Left renal pelvis (tissue), 4 donors: ENCODE measurements at regions not wholly inside any gene's neighbourhood (a gene's known extent, or its start where the extent isn't known, plus 50 kb on each side); places are given as distances from the start of the nearest gene placed in this dataset.
"Not testable (repeated sequence)": the region's sequence is repeated elsewhere in the genome, so short reads cannot be mapped to it uniquely, and the experiment has no call there.

Experiments used
- DNase-seq, 4 donors: peaks; one replicate each; pipeline ENCODE4 v3.0.0-alpha.2; 2013; ENCODE audit warnings: low read depth in 4 of 4, low spot score in 3 of 4

DNA sequence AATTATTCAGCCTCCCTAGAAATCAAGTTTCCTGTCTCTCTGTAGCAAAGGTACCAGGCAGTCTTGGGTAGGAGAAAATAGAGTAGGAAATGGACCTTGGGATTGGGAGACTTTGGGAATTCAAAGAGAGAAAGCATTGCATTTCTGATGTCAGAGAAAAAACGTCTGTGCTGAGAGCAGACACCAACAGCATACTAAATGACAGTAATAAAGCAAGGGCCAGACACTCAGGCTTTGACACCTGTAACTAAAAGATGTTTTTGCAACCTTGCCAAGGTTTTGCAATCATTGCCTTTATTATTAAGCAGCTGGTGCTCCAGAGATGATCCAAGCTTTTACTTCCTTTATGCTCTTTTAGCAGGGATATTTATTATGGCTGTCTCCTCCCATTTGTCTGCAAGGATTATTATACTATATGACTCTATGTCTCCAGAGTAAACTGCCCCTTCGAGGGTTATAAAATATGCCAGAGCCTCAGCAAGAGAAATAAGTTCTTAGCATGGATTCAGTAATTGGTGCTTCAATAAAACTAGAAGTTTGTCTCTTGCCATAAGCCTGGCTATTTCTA lies 85.2 kb upstream of the GRAMD1B start:
- DNase-seq = no peak

DNA sequence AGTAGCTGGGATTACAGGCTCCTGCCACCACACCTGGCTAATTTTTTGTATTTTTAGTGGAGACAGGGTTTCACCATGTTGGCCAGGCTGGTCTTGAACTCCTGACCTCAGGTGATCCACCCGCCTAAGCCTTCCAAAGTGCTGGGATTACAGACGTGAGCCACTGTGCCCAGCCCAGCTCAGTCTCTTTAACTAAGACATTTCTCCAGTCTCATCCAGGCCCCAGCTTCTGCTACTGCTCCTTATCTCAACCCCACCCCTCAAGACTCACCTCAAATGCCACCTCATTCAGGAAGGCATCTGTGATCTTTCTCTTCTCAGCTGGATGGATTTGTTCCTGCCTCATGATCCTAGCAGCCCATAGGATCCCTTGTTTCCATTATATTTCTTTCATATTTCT lies 85.9 kb upstream of the GRAMD1B start:
- not testable (repeated sequence) for DNase-seq

DNA sequence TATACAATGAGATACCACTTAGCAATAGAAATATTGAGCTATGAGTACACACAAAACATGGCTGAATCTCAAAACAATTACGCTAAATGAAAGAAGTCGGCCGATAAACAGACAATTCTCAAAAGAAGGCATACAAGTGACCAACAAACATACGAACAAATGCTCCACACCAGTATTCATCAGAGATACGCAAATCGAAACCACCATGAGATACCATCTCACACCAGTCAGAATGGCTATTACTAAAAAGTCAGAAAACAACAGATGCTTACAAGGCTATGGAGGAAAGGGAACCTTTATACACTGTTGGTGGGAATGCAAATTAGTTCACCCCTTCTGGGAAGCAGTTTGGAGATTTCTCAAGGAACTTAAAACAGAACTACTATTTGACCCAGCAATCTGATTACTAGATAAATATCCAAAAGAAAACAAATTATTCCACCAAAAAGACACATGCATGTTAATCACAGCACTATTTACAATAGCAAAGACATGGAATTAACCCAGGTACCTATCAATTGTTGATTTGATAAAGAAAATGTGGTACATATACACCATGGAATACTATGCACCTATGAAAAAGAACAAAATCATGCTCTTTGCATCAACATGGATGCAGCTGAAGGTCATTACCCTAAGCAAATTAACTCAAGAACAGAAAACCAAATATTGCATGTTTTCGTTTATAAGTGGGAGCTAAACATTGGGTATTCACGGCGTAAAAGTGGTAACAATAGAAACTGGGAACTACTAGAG lies 90.9 kb upstream of the GRAMD1B start:
- DNase-seq = no peak

DNA sequence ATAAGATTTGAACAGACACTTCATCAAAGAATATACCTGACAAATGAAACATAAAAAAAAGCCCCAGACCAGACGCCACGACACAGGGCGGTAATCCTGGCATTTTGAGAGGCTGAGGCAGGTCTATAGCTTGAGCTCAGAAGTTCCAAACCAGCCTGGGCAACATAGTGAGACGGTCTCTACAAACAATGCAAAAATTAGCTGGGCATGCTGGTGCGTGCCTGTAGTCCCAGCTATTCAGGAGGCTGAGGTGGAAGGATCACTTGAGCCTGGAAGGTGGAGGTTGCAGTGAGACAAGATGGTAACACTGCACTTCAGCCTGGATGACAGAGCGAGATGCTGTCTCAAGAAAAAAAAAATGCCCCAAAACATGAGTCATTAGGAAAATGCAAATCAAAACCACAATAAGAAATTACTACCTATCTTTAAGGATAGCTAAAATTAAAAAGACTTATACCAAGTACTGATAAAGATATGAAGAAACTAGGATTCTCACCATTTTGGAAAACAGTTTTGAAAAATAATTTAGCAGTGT lies 91.7 kb upstream of the GRAMD1B start:
- DNase-seq = no peak

DNA sequence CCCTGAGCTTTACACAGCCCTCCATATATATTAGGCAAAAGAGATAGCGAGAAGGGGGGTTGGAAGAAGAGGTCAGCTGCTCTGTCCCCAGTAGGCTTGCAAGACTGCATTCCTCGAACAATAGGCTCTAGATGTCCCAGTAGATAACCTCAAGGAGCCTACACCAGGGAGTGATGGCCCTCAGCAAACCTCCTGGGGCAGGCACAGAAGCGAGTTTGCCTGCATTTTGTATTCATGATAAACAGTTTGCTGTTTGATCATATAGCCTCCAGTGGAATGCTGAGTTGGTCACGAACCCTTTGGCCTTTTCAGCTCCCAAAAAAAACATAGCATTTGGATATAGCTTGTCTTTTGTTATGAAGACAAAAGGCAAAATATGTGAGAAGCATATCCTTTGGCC lies 95.1 kb upstream of the GRAMD1B start:
- DNase-seq = no peak

DNA sequence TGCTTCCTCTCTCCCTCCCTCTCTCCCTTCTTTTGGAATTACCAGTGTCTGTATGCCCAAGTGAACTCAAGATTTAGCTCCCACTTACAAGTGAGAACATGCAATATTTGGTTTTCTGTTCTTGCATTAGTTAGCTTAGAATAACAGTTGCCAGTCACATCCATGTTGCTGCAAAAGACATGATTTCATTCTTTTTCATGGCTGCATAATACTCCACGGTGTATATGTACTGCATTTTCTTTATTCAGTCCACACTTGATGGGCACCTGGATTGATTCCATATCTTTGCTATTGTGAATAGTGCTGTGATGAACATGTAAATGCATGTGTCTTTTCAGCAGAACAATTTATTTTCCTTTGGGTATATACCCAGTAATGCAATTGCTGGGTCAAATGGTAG lies 97.5 kb upstream of the GRAMD1B start:
- not testable (repeated sequence) for DNase-seq

DNA sequence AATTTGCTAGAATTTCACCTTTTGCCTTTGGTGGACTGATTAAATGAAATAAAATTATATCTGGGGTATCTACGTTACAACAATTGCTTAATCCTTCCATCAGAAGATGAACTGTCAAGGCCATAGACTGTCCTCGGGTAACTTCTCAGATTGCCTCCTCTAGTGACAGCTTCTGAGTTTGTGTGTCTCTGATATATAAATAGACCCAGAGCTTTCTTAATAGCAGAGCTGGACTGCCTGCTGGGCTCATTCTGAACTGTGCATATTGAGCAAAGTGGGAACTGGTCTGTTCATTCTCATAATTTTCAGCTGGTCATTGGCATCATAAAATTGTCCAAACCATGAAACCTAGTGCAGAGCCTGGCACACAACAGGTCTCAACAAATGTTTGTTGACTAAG lies 99.1 kb upstream of the GRAMD1B start:
- DNase-seq = no peak

DNA sequence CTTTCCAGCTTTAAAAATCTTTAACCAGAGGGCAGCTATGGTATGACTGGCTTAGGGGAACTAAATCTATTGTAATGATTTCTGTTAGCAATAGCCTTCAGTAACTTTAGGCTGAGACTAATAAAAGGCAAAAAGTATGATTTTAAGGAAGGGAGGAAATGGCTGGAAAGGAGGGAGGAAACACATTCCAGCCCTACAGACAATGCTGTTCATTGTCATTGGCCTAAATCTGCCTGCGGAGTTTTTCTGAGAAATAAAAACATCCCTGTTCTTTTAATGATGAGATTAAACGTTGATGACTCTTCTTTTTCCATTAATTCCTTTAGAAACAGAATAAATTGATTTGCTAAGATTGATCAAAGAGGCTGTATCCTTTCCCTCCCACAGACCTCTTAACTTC lies 99.6 kb upstream of the GRAMD1B start:
- DNase-seq = no peak

DNA sequence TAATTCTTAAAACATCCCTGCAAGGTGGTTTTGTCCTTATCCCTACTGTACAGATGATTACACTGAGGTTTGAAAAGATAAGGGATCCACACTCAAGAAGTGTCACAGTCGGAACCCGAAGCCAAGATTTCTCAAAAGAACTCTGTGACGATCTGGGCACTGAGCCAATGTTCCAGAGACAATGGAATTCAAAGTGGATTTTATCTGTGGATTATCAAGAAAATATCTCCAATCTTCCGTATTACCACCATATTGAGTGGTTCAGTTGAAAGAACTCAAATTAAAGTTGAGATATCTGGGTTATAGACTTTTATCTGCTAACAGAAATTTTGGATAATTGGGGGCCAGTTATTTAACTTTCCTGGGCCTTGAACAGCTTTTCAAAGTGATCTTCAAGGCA lies 100.0 kb upstream of the GRAMD1B start:
- no peak for DNase-seq

DNA sequence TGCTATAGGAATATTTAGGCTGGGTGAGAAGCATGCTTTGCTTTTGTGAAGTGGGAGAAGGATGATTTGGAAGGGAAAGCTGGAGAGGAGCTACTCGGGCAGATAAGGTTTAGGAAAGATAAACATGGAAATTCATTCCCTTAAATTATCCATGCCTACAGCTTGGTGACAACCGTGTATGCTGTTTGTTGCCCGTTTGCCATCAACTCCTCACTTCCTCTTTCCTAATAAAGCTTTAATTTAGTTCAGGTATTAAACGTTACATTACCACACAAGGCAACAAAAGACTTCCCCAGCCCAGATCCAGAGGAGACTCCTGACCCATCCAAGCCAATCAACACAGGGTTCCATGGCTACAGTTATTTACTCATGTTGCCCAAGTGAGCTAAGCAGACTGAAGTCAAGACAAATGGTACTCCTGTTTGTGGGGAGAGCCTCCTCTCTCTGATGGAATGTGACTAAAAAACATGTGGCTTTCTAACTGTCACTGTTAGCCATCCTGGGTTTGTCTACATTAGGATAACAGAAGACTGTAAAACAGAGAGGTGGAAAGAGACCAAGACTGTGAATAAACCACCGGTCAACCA lies 101.7 kb upstream of the GRAMD1B start:
- DNase-seq = no peak

DNA sequence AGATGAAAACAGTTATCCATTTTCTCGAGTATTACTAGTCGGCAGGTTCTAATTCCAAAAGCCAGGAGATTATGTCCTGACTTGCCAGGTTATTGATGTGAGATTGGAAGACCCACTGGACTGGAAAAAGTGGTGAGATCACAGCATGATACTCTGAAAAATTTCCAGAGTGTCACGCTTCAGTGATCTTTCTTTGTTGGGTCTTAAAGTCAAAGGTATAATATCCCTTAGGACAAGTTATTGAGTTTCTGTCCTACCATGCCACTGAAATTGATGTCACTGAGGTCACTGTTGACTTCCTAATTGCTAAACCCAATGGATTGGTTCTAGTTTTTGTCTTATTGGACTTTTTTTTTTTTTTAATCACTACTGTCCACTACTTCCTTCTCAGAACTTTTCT lies 104.5 kb upstream of the GRAMD1B start:
- no peak for DNase-seq

DNA sequence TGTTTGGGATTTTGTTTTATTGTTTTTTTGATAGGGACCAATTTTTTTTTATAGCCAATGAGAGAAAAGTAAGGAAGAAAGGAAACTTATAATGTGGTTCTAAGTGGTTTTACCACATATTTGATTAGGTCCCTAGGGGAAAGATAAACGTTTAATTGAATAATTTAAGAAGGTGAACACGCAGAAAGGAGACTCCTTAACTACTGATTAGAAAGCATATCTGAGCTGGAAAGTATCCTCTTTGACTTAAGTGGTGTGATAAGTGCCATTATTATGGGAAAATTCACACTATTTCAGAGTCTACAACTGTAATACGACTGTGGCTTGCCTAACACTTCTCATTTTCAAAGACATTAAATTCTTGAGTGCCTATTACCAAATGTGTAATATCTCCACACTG lies 106.5 kb upstream of the GRAMD1B start:
- DNase-seq = no peak

DNA sequence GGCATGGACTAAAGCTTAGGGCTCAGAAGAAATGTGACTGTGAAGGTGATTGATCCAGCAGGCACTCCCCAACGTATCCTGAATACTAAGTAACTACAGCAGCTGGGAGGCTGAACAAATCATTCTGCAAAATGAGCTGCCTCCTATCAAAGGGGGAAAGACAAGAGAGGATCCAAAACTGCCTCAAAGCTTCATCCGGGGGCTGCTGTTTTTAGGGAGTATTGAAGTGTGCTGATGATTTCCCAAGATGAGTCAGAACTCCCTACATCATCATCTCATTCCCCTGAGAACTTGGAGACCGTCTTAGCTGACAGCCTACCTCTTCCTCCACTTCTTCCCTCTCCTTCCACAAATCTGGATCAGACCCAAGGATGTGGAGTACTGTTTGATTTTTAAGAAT lies 108.4 kb upstream of the GRAMD1B start:
- DNase-seq = no peak

DNA sequence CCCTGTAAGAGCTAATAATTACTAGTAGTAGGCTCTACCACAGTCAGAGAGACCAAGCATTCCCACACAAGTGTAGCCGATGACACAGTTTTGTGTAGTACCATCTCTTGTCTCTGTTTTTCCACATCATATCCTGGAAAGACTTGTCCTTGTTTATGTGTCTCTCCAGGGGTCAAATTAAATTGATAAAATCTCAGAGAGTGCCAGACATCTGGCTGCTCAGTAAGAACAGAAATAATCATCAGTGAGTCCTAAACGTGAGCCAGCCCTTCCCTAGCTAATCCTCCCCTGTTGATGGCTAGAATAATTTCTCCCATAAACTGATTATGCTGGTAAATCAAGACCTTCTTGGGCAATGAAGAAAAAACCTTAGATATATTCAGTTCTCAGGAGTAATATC lies 111.4 kb upstream of the GRAMD1B start:
- DNase-seq = no peak

DNA sequence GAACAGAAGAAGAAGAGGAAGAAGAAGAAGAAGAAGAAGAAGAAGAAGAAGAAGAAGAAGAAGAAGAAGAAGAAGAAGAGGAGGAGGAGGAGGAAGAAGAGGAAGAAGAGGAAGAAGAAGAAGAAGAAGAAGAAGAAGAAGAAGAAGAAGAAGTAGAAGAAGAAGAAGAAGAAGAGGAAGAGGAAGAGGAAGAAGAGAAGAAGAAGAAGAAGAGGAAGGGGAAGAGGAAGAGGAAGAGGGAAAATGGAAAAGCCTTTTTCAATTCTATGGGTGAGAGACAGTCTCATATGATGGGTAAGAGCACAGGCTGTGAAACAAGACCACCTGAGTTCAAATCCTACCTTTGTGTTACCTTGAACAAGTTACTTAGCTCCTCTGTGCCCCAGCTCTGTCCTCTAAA lies 111.9 kb upstream of the GRAMD1B start:
- DNase-seq = not testable (repeated sequence)

DNA sequence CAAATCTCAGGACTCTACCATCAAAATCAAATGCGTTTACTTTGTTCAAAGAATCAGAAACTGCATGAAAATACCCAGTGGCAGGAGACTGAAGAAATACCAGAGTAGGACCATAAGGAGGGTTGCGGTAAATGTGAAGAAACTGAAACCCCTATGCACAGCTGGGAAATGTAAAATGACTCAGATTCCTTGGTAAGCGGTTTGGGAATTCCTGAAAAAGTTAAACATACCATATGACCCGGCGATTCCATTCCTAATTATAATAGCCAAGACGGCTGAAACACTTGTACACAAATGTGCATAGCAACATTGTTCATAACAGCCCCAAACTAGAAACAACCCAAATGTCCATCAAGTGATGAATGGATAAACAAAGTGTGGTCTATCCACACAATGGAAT lies 114.1 kb upstream of the GRAMD1B start:
- DNase-seq = no peak

DNA sequence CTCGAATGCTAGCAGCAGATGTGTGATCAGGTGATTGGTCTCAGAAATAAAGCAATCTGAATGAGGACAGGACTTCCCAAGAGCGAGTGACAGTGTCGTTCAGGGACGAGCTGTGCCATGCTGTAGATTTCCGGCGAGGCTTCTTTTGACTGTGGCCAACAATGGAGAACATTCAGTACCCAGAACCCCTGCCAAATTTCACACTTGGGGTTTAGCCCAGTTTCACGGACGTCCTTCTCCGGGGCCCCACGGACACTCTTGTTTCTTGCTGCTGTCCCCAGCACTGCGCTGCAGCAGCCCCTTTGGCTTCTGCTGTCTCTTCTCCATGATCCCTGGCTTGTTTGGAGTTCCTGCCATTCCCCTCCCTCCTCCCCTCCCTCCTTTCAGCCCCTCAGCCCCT lies 115.1 kb upstream of the GRAMD1B start:
- DNase-seq = no peak

DNA sequence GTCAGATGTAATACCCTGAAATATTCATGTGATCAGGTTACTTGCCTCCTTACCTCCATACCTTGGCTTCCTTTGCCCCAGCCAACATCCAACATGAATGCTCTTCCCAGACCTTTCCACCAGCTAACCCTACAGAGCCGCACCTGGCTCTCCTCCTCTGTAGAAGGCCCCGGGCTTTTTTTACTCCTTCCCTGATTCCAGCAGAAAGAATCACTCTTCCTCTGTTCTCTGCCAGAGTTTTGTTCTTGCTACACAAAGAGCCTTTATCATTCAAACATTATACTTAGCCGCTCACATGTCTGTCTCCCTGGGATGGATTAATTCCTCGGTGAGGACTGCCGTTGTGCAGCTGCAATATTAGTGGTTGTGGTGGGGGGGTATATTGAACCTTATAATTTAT lies 116.8 kb upstream of the GRAMD1B start:
- DNase-seq = no peak

DNA sequence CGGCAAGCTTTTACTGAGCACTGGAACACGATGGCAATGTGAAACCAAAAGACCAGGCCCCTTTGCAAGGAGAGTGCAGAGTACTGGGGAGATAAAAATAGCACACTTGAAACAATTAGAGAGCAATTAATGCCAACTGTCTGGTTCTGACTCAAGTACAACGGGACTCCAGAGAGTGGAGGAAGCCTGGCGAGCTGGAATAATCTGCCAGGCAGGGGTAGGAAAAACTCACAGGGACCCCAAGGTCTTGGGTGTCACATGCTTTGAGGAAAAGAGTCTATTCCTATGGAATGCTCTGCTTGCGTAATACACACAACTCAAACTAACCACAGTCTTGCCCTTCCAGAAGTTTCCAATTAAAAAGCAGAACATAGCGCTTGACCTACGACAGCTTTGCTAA lies 113.0 kb upstream of the CLMP start:
- no peak for DNase-seq

DNA sequence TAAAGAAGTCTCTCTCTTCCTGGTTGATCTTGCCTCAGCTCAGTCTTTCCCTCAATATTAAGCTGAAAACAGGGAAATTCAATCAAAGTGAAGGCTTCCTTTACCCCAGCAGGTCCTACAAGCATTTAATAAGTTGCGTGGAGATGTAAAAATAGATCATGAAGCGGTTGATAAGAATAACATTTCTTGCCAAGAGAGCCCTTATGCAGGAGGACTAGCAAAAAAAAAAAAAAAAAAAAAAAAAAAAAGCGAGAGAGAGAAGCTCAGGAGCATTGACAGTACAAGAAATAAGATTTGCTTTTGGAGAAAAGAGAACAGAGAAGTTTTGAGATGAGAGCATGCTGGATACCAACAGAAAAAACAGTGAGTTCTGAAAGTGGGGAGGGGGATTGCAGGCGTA lies 112.2 kb upstream of the CLMP start:
- no peak for DNase-seq

DNA sequence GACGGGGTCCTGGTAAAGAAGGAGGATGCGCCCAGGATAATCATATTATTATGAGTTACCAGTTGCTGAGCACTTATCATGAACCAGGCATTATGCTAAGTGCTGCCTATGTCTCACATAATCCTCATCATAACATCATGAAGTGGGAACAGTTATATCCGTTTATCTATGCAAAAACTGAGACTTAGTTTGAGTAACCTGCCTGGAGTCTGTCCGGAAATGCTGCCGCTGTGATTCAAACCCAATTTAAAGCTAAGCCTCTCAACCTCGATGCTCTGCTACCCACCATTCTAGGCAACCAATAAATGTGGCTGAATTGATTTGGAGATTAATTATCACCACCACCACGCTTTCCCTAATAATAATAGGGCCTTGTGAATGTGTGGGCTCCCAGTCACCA lies 111.5 kb upstream of the CLMP start:
- no peak for DNase-seq
